ENCODE measurements at regions not wholly inside any gene's neighbourhood (a gene's known extent, or its start where the extent isn't known, plus 50 kb on each side); places are given as distances from the start of the nearest gene placed in this dataset.

GRCh38 chr16:61309386-61309785 lies 726.9 kb downstream of the CDH8 start:
- TF ChIP-seq EZH2phosphoT487 (IDR thresholded peaks at IDR 0.05; ENCODE audit: unreplicated experiment) (no peak), POLR2AphosphoS5 (IDR thresholded peaks at IDR 0.05; ENCODE audit: low read depth) (no peak), ZNF331 (CRISPR knock-in tag; IDR thresholded peaks at IDR 0.05; ENCODE audit: low read depth) (no peak), CREB1 (CRISPR knock-in tag; IDR thresholded peaks at IDR 0.05; ENCODE audit: low read depth) (no peak), NANOG (IDR thresholded peaks at IDR 0.05; ENCODE audit: borderline replicate concordance) (no peak), ZNF462 (CRISPR knock-in tag; IDR thresholded peaks at IDR 0.05) (no peak), CTCF (conservative IDR thresholded peaks at IDR 0.05; ENCODE audit: low read depth in 2 of 2) (no peak), REST (IDR thresholded peaks at IDR 0.05; ENCODE audit: unreplicated experiment) (no peak)

More at GRCh38 chr16:61309386-61309785, 726.9 kb downstream of the CDH8 start:
- no peak overlapping the region for H3K4me3 ChIP-seq
- H3F3A ChIP-seq (replicated peaks; ENCODE audit: low read depth) = no peaks in the 10 kb centered on the region
- H3K27ac ChIP-seq (ENCODE audit: low read depth) = no peak overlapping the region
- H3K9me3 Mint-ChIP-seq = no peaks in the 10 kb centered on the region
- H2AFZ ChIP-seq = no peak overlapping the region
- H3K36me3 Mint-ChIP-seq (ENCODE audit: low read depth) = no peaks in the 10 kb centered on the region
- H4K20me1 ChIP-seq (replicated peaks; ENCODE audit: insufficient read depth) = no peaks in the 10 kb centered on the region
- H3K36me3 ChIP-seq (ENCODE audit: insufficient read depth) = no peaks in the 10 kb centered on the region
- no peaks in the 10 kb centered on the region; the same call in 1 of the 2 replicates for H3K9me2 ChIP-seq (ENCODE audit: insufficient read depth)
- H3K4me3 Mint-ChIP-seq = no peak overlapping the region
- no peak overlapping the region for H3K27ac Mint-ChIP-seq
- no peaks in the 10 kb centered on the region for H3K79me2 ChIP-seq (replicated peaks; ENCODE audit: insufficient read depth)
- no peak overlapping the region for H3K4me2 ChIP-seq
- peaks cover 2% of the 10 kb centered on the region for H3K27me3 Mint-ChIP-seq (ENCODE audit: insufficient read depth, low read depth, poor library complexity)
- H3K27me3 ChIP-seq (ENCODE audit: insufficient read depth) = no peaks in the 10 kb centered on the region
- H3K4me1 Mint-ChIP-seq = peaks cover 3% of the 10 kb centered on the region; the same call in 1 of the 3 replicates
- H3K4me1 ChIP-seq (ENCODE audit: insufficient read depth) = no peaks in the 10 kb centered on the region
- no peak for DNase-seq (ENCODE audit: low spot score)
- no peak for ATAC-seq
